Trophoblast cell (in vitro differentiated cells and primary cell): ENCODE measurements at regions not wholly inside any gene's neighbourhood (a gene's known extent, or its start where the extent isn't known, plus 50 kb on each side); places are given as distances from the start of the nearest gene placed in this dataset.

Experiments used
- DNase-seq, 2 donors: peaks; one replicate each; pipeline ENCODE4 v3.0.0-alpha.2; 2016
- H2AFZ ChIP-seq: 2 replicates; pipeline ENCODE4 v1.6.1; 2013; ENCODE audit warnings: low read length, moderate library complexity, mild to moderate bottlenecking; ENCODE audit not compliant: insufficient read depth, poor library complexity
- H2AK5ac ChIP-seq: 2 replicates; pipeline ENCODE4 v1.6.1; 2013; ENCODE audit warnings: mild to moderate bottlenecking, low read length
- H2BK120ac ChIP-seq: 2 replicates; pipeline ENCODE4 v1.6.1; 2013; ENCODE audit warnings: low read length, mild to moderate bottlenecking, moderate library complexity; ENCODE audit not compliant: insufficient read depth, poor library complexity
- H2BK12ac ChIP-seq: 2 replicates; pipeline ENCODE4 v1.6.1; 2013; ENCODE audit warnings: mild to moderate bottlenecking, low read length, moderate library complexity
- H2BK5ac ChIP-seq: 2 replicates; pipeline ENCODE4 v1.6.1; 2013; ENCODE audit warnings: low read length, low read depth, moderate library complexity, mild to moderate bottlenecking; ENCODE audit not compliant: poor library complexity
- H3K14ac ChIP-seq: 2 replicates; pipeline ENCODE4 v1.6.1; 2013; ENCODE audit warnings: mild to moderate bottlenecking, low read length
- H3K18ac ChIP-seq: 2 replicates; pipeline ENCODE4 v1.6.1; 2013; ENCODE audit warnings: mild to moderate bottlenecking, low read length
- H3K23ac ChIP-seq: 2 replicates; pipeline ENCODE4 v1.6.1; 2013; ENCODE audit warnings: low read length
- H3K27ac ChIP-seq: 2 replicates; pipeline ENCODE4 v1.5.1; 2013; ENCODE audit warnings: low read depth, mild to moderate bottlenecking, inconsistent platforms, low read length, moderate library complexity
- H3K27me3 ChIP-seq: 2 replicates; pipeline ENCODE4 v1.6.1; 2013; ENCODE audit warnings: inconsistent platforms, mild to moderate bottlenecking, low read length, moderate library complexity; ENCODE audit not compliant: insufficient read depth
- H3K36me3 ChIP-seq, 2 experiments: 1 replicate in 1 of 2; 2 replicates in 1 of 2; pipeline ENCODE4 v1.6.1; 2013; ENCODE audit warnings: low read length in 2 of 2, mild to moderate bottlenecking in 2 of 2, moderate library complexity in 1 of 2; ENCODE audit not compliant: insufficient read depth in 2 of 2, control insufficient read depth in 1 of 2
- H3K4ac ChIP-seq: 2 replicates; pipeline ENCODE4 v1.6.1; 2013; ENCODE audit warnings: low read depth, mild to moderate bottlenecking, low read length, moderate library complexity
- H3K4me1 ChIP-seq, 2 experiments: 1 replicate in 1 of 2; 2 replicates in 1 of 2; pipeline ENCODE4 v1.6.1; 2013; ENCODE audit warnings: low read length in 2 of 2, mild to moderate bottlenecking in 2 of 2, moderate library complexity in 1 of 2; ENCODE audit not compliant: insufficient read depth in 2 of 2, control insufficient read depth in 1 of 2
- H3K4me2 ChIP-seq: 2 replicates; pipeline ENCODE4 v1.6.1; 2013; ENCODE audit warnings: inconsistent platforms, mild to moderate bottlenecking, low read length, moderate library complexity
- H3K4me3 ChIP-seq: 2 replicates; pipeline ENCODE4 v1.5.1; 2013; ENCODE audit warnings: mild to moderate bottlenecking, low read depth, low read length, inconsistent platforms
- H3K79me1 ChIP-seq: one replicate; pipeline ENCODE4 v1.6.1; 2013; ENCODE audit warnings: low read length
- H3K79me2 ChIP-seq: 2 replicates; pipeline ENCODE4 v1.6.1; 2013; ENCODE audit warnings: low read length, mild to moderate bottlenecking; ENCODE audit not compliant: control insufficient read depth, insufficient read depth, poor library complexity
- H3K9ac ChIP-seq: 2 replicates; pipeline ENCODE4 v1.6.1; 2013; ENCODE audit warnings: mild to moderate bottlenecking, low read length
- H3K9me3 ChIP-seq: 2 replicates; pipeline ENCODE4 v1.6.1; 2013; ENCODE audit warnings: low read depth, mild to moderate bottlenecking, control low read depth, inconsistent platforms, low read length; ENCODE audit not compliant: insufficient read depth
- H4K12ac ChIP-seq: 2 replicates; pipeline ENCODE4 v1.6.1; 2013; ENCODE audit warnings: low read depth, mild to moderate bottlenecking, low read length, moderate library complexity
- H4K8ac ChIP-seq: 2 replicates; pipeline ENCODE4 v1.6.1; 2013; ENCODE audit warnings: low read depth, mild to moderate bottlenecking, low read length, moderate library complexity
- H4K91ac ChIP-seq: one replicate; pipeline ENCODE4 v1.6.1; 2013; ENCODE audit warnings: low read depth, mild to moderate bottlenecking, low read length, moderate library complexity
- WGBS: extraction: QIAGEN DNeasy Blood & Tissue Kit; methylation state at CpG from one replicate; pipeline ENCODE4 v1.1.7; 2013; ENCODE audit warnings: missing lambda C conversion rate; ENCODE audit not compliant: insufficient read length, insufficient coverage; ENCODE audit errors: extremely low coverage; 5-methylcytosine and 5-hydroxymethylcytosine counted together

GRCh38 chr1:42081475-42081874, 71.7 kb upstream of the GUCA2B start:
- no peaks in the 10 kb centered on the region for H3K36me3 ChIP-seq
- no peak overlapping the region for H4K8ac ChIP-seq
- H3K79me1 ChIP-seq: no peaks in the 10 kb centered on the region
- no peak overlapping the region for H2BK5ac ChIP-seq
- H2BK12ac ChIP-seq: no peak overlapping the region
- no peak overlapping the region for H3K23ac ChIP-seq
- H2AK5ac ChIP-seq: no peak overlapping the region
- no peaks in the 10 kb centered on the region for H3K27me3 ChIP-seq
- no CpG with 5 or more reads among the region's 2 CpGs for WGBS
- no peaks in the 10 kb centered on the region for H3K9me3 ChIP-seq
- H2BK120ac ChIP-seq: no peak overlapping the region
- H3K27ac ChIP-seq: no peak overlapping the region
- H3K79me2 ChIP-seq: no peaks in the 10 kb centered on the region
- H3K4me2 ChIP-seq: no peak overlapping the region
- H3K4me3 ChIP-seq: peak overlapping the region; percentile 35
- H3K14ac ChIP-seq: no peak overlapping the region
- H3K18ac ChIP-seq: no peak overlapping the region
- H4K12ac ChIP-seq: no peak overlapping the region
- no peak overlapping the region for H3K9ac ChIP-seq
- no peak overlapping the region for H2AFZ ChIP-seq
- no peaks in the 10 kb centered on the region for H3K4me1 ChIP-seq
- no peak overlapping the region for H3K4ac ChIP-seq
- no peak overlapping the region for H4K91ac ChIP-seq
- no peak for DNase-seq

GRCh38 chr1:42075179-42075578, 78.0 kb upstream of the GUCA2B start:
- DNase-seq: no peak
- Histone ChIP-seq H3K79me1 (no peaks in the 10 kb centered on the region), H4K8ac (no peak overlapping the region), H2AK5ac (no peak overlapping the region), H3K27ac (no peak overlapping the region), H4K91ac (no peak overlapping the region), H4K12ac (no peak overlapping the region), H3K9me3 (no peaks in the 10 kb centered on the region), H3K23ac (no peak overlapping the region), H2AFZ (no peak overlapping the region), H2BK12ac (no peak overlapping the region), H3K4ac (no peak overlapping the region), H3K4me1 (no peaks in the 10 kb centered on the region), H3K4me2 (no peak overlapping the region), H3K27me3 (no peaks in the 10 kb centered on the region), H3K18ac (no peak overlapping the region), H2BK120ac (no peak overlapping the region), H3K9ac (no peak overlapping the region), H2BK5ac (no peak overlapping the region), H3K14ac (no peak overlapping the region), H3K79me2 (no peaks in the 10 kb centered on the region), H3K4me3 (no peak overlapping the region), H3K36me3 (no peaks in the 10 kb centered on the region)
- no CpG with 5 or more reads among the region's 2 CpGs for WGBS

- peak in 1 of 2 donors; percentile 12 for DNase-seq
- no peak overlapping the region for H3K4ac ChIP-seq
- WGBS: no CpG with 5 or more reads among the region's 2 CpGs
- no peaks in the 10 kb centered on the region for H3K27me3 ChIP-seq
- H3K9me3 ChIP-seq: no peaks in the 10 kb centered on the region
- H4K91ac ChIP-seq: no peak overlapping the region
- H2BK12ac ChIP-seq: no peak overlapping the region
- no peak overlapping the region for H2AFZ ChIP-seq
- H2BK5ac ChIP-seq: no peak overlapping the region
- H3K9ac ChIP-seq: no peak overlapping the region
- no peak overlapping the region for H3K4me2 ChIP-seq
- no peak overlapping the region for H3K14ac ChIP-seq
- no peak overlapping the region for H3K4me3 ChIP-seq
- no peaks in the 10 kb centered on the region for H3K4me1 ChIP-seq
- no peaks in the 10 kb centered on the region for H3K79me1 ChIP-seq
- no peak overlapping the region for H2BK120ac ChIP-seq
- H3K79me2 ChIP-seq: no peaks in the 10 kb centered on the region
- H3K27ac ChIP-seq: no peak overlapping the region
- no peak overlapping the region for H2AK5ac ChIP-seq
- H4K8ac ChIP-seq: no peak overlapping the region
- no peak overlapping the region for H3K23ac ChIP-seq
- H4K12ac ChIP-seq: no peak overlapping the region
- no peak overlapping the region for H3K18ac ChIP-seq
- no peaks in the 10 kb centered on the region for H3K36me3 ChIP-seq
These were observed 82.2 kb upstream of the GUCA2B start for GRCh38 chr1:42070996-42071395.

GRCh38 chr1:42057800-42058199, 95.4 kb upstream of the GUCA2B start:
- H3K27ac ChIP-seq: no peak overlapping the region
- H3K18ac ChIP-seq: no peak overlapping the region
- DNase-seq: no peak
- WGBS: no CpG with 5 or more reads among the region's 3 CpGs
- H3K36me3 ChIP-seq: no peaks in the 10 kb centered on the region
- no peak overlapping the region for H2BK12ac ChIP-seq
- H2BK120ac ChIP-seq: no peak overlapping the region
- H3K79me2 ChIP-seq: no peaks in the 10 kb centered on the region
- no peaks in the 10 kb centered on the region for H3K9me3 ChIP-seq
- no peak overlapping the region for H3K14ac ChIP-seq
- H3K79me1 ChIP-seq: no peaks in the 10 kb centered on the region
- no peak overlapping the region for H3K4ac ChIP-seq
- no peak overlapping the region for H3K4me2 ChIP-seq
- H3K4me3 ChIP-seq: no peak overlapping the region
- H2BK5ac ChIP-seq: no peak overlapping the region
- H3K23ac ChIP-seq: no peak overlapping the region
- no peaks in the 10 kb centered on the region for H3K4me1 ChIP-seq
- H2AK5ac ChIP-seq: no peak overlapping the region
- no peak overlapping the region for H4K8ac ChIP-seq
- no peak overlapping the region for H2AFZ ChIP-seq
- no peak overlapping the region for H3K9ac ChIP-seq
- no peak overlapping the region for H4K12ac ChIP-seq
- no peaks in the 10 kb centered on the region for H3K27me3 ChIP-seq
- no peak overlapping the region for H4K91ac ChIP-seq
